ENCODE measurements at regions not wholly inside any gene's neighbourhood (a gene's known extent, or its start where the extent isn't known, plus 50 kb on each side); places are given as distances from the start of the nearest gene placed in this dataset.
"Not testable (repeated sequence)": the region's sequence is repeated elsewhere in the genome, so short reads cannot be mapped to it uniquely, and the experiment has no call there.

DNA sequence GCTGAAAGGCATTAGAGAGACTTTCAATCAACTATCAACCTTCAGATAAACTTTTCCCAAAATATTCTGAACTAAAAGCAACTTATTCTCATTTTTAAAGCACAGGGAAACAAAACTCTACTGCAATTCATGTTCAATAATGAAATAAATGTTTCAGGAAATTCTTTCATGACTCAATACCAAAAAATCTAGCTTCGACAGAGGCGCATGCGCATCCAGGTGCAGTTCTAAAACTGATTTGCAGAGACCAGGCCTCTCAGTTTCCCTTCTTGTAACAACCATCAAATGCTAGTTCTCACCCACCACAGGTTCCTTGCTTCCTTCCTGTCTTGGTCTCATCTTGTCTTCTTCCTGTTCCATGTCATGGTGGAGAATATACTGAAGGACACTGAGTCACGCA lies 55.3 kb upstream of the NRBF2 start:
- DNase-seq = no peak

DNA sequence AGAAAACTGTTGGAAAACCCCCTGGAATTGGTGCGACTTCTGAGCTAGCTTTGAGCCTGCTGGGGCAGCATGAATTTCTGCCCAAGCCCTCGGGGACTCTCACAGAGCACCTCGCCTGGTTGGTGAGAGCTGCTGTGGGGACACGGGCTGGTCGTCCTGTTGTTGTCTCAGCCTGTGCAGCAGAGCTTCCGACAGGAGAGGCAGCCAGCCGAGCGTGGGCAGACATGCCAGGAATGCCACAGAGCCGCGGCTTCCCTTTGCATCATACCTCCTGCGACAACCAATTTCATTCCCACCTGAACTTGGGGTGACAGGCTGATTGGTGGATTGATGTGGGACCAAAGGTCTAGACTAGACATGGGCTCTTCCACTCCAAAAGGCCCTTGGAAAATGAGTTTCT lies 60.2 kb upstream of the NRBF2 start:
- DNase-seq = no peak

DNA sequence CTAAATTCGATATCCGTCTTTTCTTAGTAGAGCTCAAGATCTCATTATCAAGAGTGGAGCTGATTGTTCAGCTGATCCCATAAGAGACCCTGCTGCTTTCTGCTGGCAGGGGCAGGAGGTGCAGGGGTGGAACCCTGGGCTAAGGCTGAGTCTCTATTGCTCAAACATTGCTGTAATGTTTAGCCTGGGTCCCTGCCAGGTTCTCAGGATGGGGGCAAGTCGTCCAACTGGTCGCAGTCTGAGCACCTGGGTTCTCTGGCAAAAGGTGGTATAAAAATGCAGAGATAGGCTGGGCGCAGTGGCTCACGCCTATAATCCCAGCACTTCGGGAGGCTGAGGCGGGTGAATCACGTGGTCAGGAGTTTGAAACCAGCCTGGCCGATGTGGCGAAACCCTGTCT lies 62.0 kb upstream of the NRBF2 start:
- no peak for DNase-seq

DNA sequence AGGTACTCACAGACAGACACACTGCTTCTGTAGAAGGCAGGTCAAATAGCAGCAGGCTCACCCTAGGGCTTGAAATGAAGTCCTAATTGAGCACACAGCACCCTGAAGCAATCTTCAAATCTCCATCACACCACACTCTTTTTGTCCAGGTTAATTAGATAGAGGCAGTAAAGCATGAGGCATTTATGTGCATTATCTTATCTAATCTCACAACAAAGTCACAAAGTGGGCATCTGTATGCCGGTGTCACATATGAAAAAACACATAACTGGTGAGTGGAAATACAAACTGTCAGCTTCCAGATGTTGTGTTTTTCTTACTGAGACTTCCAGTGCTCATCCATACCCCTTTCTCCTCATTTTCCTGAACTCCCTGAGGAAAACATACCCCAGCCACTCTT lies 63.8 kb upstream of the NRBF2 start:
- DNase-seq = no peak

DNA sequence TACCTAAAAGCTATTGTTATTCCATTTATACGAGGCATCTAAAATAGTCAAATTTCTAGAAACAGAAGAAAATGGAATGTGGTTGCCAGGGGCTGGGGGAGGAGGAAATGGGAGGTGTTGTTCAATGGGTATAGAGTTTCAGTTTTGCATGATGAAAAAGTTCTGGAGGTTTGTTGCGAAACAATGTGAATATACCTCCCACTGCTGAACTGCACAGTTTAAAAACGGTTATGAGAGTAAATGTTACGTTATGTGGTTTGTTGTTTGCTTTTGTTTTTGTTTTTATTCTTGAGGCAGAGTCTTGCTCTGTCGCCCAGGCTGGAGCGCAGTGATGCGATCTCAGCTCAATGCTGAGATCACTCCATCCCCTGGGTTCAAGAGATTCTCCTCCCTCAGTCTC lies 64.9 kb upstream of the NRBF2 start:
- no peak for DNase-seq

DNA sequence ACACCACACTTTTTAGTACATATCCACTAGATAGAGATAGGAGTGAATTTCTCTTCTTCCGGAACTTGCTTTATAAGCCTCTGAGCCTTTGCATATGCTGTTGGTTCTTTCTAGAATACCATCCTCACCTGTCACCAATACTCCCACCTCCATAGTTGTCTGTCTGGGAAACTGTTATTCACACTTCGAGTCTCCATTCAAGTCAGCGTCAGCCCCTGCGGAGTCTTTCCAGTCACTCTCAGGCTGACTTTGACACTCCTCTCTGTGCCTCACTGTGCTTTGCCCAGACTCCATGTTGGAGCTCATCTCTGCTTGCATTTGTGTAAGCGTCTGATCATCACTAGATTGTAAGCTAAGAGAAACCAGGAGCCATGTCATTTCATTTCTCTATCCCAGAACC lies 66.5 kb upstream of the NRBF2 start:
- DNase-seq = no peak

DNA sequence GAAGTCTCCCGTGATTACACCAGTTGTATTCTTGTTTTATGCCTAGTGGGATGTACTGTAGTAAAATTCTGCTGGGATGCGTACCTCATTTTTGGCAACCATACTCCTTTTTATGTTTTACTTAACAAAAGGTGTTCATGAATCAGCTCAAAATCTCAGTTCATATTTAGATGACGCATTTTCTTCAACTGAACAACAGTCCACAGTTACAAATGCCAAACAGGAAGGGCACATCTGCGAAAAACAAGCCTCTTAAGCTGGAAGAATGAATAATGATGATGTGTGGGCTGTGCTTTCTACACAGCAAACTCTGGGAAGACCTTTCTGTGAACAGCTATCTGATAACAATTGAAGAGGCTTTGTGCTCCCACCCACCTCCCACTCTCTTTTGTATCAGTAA lies 68.4 kb upstream of the NRBF2 start:
- DNase-seq = no peak

DNA sequence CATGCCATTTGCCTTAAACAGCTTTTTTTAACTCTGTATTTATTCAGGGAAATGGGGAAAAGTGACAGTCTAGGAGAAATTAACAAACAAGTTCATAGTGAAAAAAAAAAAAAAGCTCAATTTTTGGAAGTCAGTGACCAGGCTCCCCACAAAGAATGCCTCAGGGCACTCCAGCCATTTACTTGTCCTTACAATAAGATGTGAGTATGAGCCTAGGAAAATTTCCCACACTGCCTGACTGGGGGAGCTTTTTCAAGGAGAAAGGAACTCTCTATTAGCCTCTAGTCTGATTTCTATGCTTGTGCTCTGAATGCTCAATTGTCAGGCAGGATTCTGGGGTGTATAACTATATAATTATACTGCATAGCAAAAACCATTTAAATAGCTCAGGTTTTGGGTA lies 74.9 kb upstream of the NRBF2 start:
- no peak for DNase-seq

DNA sequence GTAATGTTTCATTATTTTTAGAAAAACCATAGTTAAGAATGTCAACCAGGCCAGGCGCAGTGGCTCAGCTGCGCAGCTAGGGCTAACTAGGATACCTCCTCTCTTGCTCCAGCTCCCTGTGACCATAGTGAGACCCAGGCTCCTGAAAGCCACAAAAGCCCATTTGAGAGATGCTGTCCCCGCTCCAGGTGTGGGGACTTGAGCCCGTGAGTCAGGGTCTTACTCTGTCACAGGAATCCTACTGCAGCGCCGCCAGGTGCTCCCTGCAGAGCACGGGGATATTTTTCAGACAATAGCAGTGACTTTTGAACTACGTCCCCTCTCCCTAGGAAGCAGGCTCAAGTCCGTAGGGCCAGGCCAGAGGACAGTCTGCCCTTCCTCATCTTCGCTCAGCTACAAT lies 75.6 kb upstream of the NRBF2 start:
- DNase-seq = no peak

DNA sequence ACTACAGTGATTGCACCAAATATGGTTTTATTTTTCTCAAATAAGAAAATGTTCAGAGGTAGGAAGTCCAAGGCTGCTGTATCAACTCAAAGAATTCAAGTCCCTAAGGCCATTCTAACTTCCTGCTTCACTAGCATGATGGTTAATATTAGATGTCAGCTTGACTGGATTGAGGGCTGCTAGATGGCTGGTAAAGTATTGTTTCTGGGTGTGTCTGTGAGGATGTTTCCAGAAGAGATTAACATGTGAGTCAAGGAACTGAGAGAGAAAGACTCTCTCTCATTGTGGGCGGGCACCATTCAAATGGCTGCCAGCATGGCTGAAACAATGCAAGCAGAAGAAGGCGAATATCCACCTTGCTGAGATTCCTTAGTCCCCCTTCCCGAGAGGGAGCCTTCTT lies 77.4 kb upstream of the NRBF2 start:
- no peak for DNase-seq

DNA sequence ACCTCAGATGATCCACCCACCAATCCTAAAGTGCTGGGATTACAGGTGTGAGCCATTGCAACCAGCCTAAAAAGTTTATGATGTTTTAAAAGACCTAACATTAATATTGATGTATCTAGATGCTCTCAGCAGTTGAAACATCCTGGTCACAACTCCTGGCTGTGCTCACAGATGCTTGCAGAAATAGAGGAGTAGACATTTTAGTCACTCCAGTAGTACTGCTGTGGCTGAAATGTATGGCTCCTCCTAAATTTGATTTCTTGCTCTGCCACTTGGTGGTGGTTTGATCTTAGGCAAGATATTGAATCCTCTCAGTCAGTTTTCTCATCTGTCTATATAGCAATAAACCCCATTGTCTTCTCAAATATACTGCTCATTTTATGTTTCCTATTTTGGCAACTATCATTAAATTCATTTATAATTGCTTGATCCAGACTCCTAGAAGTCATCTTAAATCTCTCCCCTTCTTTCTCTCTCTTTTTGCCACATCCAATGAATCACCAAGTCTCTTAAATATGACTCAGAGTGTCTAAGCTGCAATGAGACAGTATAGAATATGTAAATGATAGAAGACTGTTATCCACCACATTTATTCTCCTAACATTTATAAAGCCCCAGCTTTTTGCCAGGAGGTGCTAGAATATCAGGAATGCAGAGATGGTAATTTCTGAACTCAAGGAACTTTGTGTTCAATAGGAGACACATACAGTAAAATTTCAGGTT lies 78.1 kb upstream of the NRBF2 start:
- no peak for DNase-seq

DNA sequence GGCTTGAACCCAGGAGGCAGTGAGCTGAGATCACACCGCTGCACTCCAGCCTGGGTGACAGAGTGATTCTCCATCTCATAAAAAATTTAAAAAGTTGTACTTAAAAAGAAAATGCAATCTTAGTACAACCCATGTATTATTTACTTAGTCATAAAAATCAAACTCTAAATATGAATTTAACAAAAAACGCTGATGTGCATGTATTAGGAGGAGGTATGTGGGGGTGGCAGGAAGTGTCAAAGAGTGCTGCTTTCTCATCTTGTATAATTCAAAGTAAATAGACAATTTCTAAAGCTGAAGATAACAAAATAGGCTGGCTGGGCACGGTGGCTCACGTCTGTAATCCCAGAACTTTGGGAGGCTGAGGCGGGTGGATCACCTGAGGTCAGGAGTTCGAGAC lies 81.0 kb upstream of the NRBF2 start:
- DNase-seq = no peak

DNA sequence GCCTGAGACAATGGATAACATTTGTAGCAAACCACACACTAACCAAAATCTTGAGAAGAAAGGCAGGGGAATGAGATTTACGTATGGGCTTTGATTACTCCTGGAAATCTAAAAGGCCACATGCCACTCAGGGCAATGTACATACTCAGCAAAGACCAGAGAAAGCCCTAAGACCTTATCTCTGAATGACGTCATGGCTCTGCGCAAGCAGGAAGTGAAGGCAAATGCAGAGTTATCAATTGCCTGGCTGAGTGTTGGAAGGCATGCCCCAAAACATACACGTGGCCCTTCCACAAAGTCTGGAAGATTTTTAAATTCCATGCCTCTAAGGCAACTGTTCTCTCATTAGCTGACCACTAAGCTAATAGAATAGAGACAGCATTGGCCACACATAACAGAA lies 90.9 kb upstream of the NRBF2 start:
- DNase-seq = no peak

DNA sequence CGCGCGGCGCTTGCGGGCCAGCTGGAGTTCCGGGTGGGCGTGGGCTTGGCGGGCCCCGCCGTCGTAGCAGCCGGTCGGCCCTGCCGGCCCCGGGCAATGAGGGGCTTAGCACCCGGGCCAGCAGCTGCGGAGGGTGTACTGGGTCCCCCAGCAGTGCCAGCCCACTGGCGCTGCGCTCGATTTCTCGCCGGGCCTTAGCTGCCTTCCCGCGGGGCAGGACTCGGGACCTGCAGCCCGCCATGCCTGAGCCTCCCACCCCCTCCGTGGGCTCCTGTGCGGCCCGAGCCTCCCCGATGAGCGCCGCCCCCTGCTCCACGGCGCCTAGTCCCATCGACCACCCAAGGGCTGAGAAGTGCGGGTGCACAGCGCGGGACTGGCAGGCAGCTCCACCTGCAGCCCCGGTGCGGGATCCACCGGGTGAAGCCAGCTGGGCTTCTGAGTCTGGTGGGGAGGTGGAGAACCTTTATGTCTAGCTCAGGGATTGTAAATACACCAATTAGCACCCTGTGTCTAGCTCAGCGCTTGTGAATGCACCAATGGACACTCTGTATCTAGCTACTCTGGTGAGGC lies 99.4 kb upstream of the NRBF2 start:
- not testable (repeated sequence) for DNase-seq

DNA sequence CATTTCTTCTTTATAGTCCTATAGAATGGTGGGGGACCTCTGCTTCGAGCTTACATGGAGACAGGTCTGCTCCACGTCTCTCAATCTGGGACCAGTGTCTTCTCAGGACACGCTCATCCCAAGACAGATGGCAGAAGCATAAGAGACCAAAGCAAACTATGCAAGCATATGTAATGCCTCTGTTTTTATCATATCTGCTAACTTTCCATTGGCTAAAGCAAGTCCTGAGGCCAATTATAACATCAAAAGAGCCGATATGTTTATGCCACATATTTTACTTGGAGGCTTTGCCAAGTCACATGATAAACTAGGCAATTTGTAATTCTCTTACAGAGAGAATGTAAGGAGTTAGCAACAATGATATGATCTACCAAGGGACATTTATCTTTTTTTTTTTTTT lies 102.6 kb upstream of the NRBF2 start:
- no peak for DNase-seq

DNA sequence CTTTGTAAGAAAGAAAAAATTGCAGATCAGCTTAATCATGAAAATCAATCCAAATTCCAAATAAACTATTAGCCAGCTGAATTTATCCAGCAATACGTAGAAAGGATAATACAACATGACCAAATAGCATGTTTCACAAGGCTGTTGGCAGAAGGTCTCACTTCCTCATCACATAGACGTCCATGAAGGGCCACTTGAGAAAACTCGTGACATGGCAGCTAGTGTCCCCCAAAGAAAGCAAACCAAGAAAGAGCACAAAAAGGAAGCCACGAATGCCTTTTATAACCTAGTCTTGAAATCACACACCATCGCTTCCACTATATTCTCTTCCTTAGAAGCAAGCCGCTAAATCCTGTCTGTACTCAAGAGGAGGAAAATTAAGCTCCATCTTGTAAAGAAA lies 105.6 kb upstream of the NRBF2 start:
- DNase-seq = no peak

DNA sequence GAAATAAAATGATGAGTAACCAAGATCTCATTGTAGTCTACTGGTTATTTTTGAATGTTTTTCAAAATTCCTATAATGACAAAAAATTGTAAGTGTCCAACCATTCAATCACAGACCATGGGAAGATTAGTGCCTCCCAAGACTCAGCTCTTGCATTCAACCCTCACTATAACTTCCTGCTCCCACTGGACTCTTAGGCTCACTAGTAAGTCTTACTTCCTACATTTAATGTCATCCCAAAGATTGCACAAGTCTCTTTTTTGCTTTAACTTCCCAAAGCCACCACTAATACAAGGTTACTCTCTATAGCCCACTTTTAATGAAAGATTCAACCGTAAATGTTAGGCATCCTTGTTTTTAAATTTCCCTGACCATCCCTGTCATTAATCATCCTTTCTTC lies 111.9 kb upstream of the NRBF2 start:
- no peak for DNase-seq

DNA sequence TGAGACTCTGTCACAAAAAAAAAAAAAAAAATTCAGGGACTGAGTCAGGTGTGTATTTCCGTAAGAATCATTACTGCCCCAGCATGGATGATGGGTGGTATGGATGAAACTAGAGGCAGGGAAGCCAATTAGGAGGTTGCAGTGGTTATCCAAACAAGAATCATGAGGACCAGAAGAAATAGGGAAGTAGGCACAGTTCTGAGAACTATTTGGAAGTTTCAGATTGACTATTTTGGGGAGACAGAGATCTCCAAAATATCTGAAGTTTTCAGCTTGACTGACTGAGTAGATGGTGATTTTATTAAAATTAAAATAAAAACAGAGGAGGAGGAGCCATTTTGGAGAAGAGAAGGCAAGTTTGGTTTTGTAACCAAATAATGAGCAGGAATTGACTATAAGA lies 119.4 kb upstream of the NRBF2 start:
- DNase-seq = no peak

DNA sequence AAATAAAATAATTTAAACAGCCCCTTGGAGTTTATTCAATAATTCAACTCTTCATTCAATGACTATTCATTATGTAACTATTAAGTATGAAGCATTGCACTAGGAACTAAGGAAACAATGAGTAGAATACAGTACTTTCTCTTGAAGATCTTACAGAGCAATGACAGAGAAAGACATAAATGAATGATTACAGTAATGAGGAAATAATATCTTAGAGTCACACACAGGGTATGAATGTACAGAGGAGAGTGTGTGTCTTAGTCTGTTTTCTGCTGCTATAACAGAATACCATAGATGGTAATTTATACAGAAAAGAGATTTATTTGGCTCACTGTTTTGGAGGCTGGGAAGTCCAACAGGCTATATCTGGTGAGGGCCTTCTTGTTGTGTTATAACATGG lies 120.5 kb upstream of the NRBF2 start:
- DNase-seq = no peak

DNA sequence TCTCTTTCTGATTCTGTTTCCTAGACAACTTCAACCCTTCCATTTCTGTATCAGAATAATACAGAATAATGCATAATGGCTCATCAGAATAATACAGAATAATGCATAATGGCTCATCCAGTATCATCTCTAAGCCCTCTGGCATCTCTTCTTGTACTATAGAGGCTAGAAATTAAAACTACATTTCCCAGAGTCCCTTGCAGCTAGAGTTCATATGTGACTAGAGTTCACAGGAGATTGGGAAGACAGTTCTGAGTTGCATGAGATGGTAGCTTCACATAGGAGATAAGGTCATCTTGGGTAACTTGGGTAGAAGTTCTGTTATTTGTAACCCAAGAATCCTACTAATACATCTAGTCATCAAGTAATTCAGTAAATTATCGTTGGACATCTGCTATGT lies 122.9 kb upstream of the NRBF2 start:
- no peak for DNase-seq

DNA sequence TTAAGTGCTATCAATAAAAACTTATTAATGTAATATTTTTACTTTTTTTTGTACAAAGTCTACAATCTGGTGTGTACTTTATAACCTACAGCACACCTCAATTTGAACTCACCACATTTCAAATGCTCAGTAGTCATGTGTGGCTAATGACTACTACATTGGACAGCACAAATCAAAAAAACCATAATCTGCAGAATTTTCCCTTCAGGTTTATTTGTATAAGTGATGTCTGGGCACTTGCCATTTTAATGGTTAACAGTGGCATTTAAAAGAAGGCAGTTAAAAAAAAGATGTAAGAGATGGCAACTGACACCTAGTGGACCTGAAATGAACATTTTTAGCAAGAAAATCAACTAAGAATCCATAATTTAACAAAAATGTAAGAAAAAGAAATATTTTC lies 124.6 kb upstream of the NRBF2 start:
- DNase-seq = no peak

DNA sequence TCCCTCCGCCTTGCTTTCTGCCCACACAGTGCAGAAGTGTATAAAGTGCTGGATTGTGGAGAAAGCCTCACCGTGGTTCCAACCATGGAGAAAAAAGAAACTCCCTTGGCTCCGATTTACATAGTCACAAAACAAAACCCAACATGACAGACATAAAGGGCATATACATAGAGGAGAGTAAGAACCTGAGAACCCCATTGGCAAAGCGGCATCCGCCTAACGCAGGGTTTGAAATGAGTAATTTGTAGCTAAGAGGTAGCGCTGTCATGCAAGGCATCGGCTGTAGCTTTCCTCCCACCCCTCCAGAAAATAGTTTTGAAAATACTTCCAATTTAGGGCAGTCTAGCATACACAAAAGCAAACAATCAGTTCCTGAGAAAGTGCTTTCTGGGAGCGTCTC lies 126.0 kb upstream of the NRBF2 start:
- DNase-seq = no peak

DNA sequence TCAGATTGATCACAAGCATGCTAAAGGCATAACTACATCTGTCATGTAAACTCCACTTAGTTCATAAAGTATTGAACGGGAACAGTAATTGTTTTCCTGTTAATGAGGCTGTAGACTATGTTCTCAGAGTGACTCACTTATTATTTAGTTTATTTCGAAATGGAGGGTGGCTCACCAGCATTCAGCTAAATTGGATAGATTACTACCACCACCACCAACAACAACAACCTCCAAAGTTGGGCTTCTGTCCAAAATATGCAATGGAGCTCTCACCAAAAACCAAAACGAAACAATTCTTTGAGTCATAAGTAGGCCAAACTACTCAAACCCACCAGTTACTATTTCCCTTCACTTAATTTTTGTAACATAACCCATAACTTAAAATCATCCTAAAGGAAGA lies 127.9 kb upstream of the NRBF2 start:
- DNase-seq = no peak

DNA sequence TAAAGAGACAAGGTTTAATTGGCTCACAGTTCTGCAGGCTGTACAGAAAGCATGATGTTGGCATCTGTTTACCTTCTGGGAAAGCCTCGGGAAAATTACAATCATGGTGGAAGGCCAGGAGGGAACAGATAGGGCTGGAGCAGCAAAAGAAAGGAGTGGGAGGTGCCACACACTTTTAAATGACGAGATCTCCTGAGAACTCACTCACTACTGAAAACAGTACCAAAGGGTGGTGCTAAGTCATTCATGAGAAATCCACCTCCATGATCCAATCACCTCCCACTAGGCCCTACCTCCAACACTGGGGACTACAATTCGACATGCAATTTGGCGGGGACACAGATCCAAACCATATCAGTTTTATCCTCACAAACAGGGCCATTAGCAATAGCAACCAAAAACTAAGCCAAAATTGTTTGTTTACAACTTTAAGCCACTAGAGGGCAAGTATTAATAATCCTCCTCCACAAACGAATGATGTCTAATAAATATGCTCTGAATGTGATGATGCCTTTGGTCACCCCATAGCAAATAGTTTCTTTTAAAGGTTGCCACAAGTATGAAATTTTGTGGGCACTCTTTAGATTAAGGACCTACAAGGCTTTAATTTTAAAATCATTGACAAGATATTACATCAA lies 129.2 kb upstream of the NRBF2 start:
- DNase-seq = no peak

DNA sequence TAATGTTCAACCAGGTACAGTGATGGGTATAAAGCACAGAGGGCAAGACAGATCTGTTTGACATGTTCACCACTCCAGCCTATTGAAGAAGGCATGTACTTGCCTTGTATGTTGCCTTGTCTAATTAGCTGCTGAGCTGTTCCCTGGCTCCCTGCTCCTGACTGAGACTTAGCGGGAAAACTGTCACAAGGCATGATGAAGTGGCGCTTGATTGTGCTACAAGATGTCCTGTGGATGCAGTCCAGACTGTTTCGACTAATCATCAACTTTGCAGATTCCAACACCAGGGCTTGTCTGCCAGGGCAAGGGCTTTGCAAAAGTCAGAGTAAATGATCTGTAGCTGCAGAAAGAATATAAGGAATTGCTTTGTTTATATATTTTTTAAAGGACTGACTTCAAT lies 136.2 kb upstream of the NRBF2 start:
- no peak for DNase-seq

Data from RPMI8226 (cell line).